Uterus (tissue), 2 donors: ENCODE measurements at regions not wholly inside any gene's neighbourhood (a gene's known extent, or its start where the extent isn't known, plus 50 kb on each side); places are given as distances from the start of the nearest gene placed in this dataset.

Source experiments
- CTCF ChIP-seq, 4 experiments: fragments of 200-600 bp in 2 of 4; fragments of 450-650 bp in 2 of 4; sonication (generic) in 2 of 4; IDR thresholded peaks; one replicate each; pipeline ENCODE4 v1.5.1; 2016 to 2019; ENCODE audit warnings: antibody characterized with exemption in 4 of 4, mild to moderate bottlenecking in 2 of 4, moderate library complexity in 1 of 4
- POLR2A ChIP-seq, 2 donors: fragments of 450-650 bp; IDR thresholded peaks; one replicate each; pipeline ENCODE4 v1.6.1; 2016; ENCODE audit warnings: antibody characterized with exemption in 2 of 2, mild to moderate bottlenecking in 1 of 2, moderate library complexity in 1 of 2

GRCh38 chr1:239242404-239242803, 144.0 kb upstream of the CHRM3 start:
- TF ChIP-seq CTCF (IDR thresholded peaks at IDR 0.05) (no peak), POLR2A (IDR thresholded peaks at IDR 0.05) (no peak)
